Endothelial cell (in vitro differentiated cells): ENCODE measurements at regions not wholly inside any gene's neighbourhood (a gene's known extent, or its start where the extent isn't known, plus 50 kb on each side); places are given as distances from the start of the nearest gene placed in this dataset.

ENCODE experiments used
- DNase-seq: peaks from one replicate; pipeline ENCODE4 v3.0.0; 2021; ENCODE audit warnings: low spot score
- H3K27ac Mint-ChIP-seq: one replicate; pipeline ENCODE4 v1.8.0; 2021; ENCODE audit warnings: mixed read lengths, inconsistent platforms; ENCODE audit not compliant: unreplicated experiment
- H3K27me3 Mint-ChIP-seq: one replicate; pipeline ENCODE4 v1.8.0; 2021; ENCODE audit warnings: mild to moderate bottlenecking, moderate library complexity, mixed read lengths, inconsistent platforms; ENCODE audit not compliant: unreplicated experiment
- H3K36me3 Mint-ChIP-seq: one replicate; pipeline ENCODE4 v1.8.0; 2021; ENCODE audit warnings: mild to moderate bottlenecking, low read depth, mixed read lengths, inconsistent platforms; ENCODE audit not compliant: unreplicated experiment
- H3K4me1 Mint-ChIP-seq: one replicate; pipeline ENCODE4 v1.8.0; 2021; ENCODE audit warnings: mild to moderate bottlenecking, mixed read lengths, inconsistent platforms; ENCODE audit not compliant: unreplicated experiment
- H3K4me3 Mint-ChIP-seq: one replicate; pipeline ENCODE4 v1.8.0; 2021; ENCODE audit warnings: mild to moderate bottlenecking, mixed read lengths, inconsistent platforms; ENCODE audit not compliant: unreplicated experiment
- H3K9me3 Mint-ChIP-seq: one replicate; pipeline ENCODE4 v1.8.0; 2021; ENCODE audit warnings: mixed read lengths, inconsistent platforms; ENCODE audit not compliant: unreplicated experiment
- CTCF ChIP-seq: fragments of 200-600 bp; sonication (generic); IDR thresholded peaks from one replicate; pipeline ENCODE4 v1.5.0; 2021; ENCODE audit warnings: antibody characterized with exemption; ENCODE audit not compliant: unreplicated experiment

GRCh38 chr1:209183195-209183594, 400.3 kb upstream of the CAMK1G start:
- Mint-ChIP-seq H3K9me3 (peaks cover 6% of the 10 kb centered on the region), H3K36me3 (peaks cover 5% of the 10 kb centered on the region), H3K27ac (no peak overlapping the region), H3K27me3 (no peaks in the 10 kb centered on the region), H3K4me1 (no peaks in the 10 kb centered on the region), H3K4me3 (no peak overlapping the region)
- TF ChIP-seq CTCF = no peak
- DNase-seq = no peak

- DNase-seq = no peak
- no peaks in the 10 kb centered on the region for H3K4me1 Mint-ChIP-seq
- H3K9me3 Mint-ChIP-seq = no peaks in the 10 kb centered on the region
- TF ChIP-seq CTCF = no peak
- H3K27me3 Mint-ChIP-seq = no peaks in the 10 kb centered on the region
- H3K36me3 Mint-ChIP-seq = peaks cover 2% of the 10 kb centered on the region
- no peak overlapping the region for H3K27ac Mint-ChIP-seq
- no peak overlapping the region for H3K4me3 Mint-ChIP-seq
Observed at GRCh38 chr1:209187589-209187988, 395.9 kb upstream of the CAMK1G start.

- H3K27ac Mint-ChIP-seq = no peak overlapping the region
- DNase-seq = peak; percentile 75
- no peaks in the 10 kb centered on the region for H3K27me3 Mint-ChIP-seq
- H3K4me3 Mint-ChIP-seq = no peak overlapping the region
- TF ChIP-seq CTCF = peak; percentile 90
- H3K36me3 Mint-ChIP-seq = peaks cover 5% of the 10 kb centered on the region
- H3K4me1 Mint-ChIP-seq = no peaks in the 10 kb centered on the region
- peaks cover 8% of the 10 kb centered on the region for H3K9me3 Mint-ChIP-seq
Observed at GRCh38 chr1:209190591-209191261, 392.8 kb upstream of the CAMK1G start.

- Mint-ChIP-seq H3K36me3 (peaks cover 9% of the 10 kb centered on the region), H3K27ac (no peak overlapping the region), H3K4me3 (no peak overlapping the region), H3K4me1 (no peaks in the 10 kb centered on the region), H3K27me3 (peaks cover under 1% of the 10 kb centered on the region), H3K9me3 (peaks cover 13% of the 10 kb centered on the region)
- no peak for TF ChIP-seq CTCF
- DNase-seq = no peak
Observed at GRCh38 chr1:209191262-209191634, 392.3 kb upstream of the CAMK1G start.

GRCh38 chr1:209196140-209196539, 387.4 kb upstream of the CAMK1G start:
- Mint-ChIP-seq H3K36me3 (peaks cover 11% of the 10 kb centered on the region), H3K4me1 (peaks cover 3% of the 10 kb centered on the region), H3K27me3 (peaks cover 2% of the 10 kb centered on the region), H3K9me3 (peaks cover 16% of the 10 kb centered on the region), H3K4me3 (no peak overlapping the region), H3K27ac (no peak overlapping the region)
- no peak for TF ChIP-seq CTCF
- DNase-seq = no peak
